Hepatocyte (in vitro differentiated cells): ENCODE measurements at regions not wholly inside any gene's neighbourhood (a gene's known extent, or its start where the extent isn't known, plus 50 kb on each side); places are given as distances from the start of the nearest gene placed in this dataset.

ENCODE experiments used
- DNase-seq: peaks from one replicate; pipeline ENCODE4 v3.0.0-alpha.2; 2016; ENCODE audit warnings: low spot score
- H2AFZ ChIP-seq: fragments of 200-600 bp; sonication (generic); 2 replicates; pipeline ENCODE4 v1.6.0; 2016; ENCODE audit warnings: antibody characterized with exemption, mild to moderate bottlenecking
- H3K27ac ChIP-seq: fragments of 200-600 bp; sonication (generic); 2 replicates; pipeline ENCODE4 v1.5.1; 2016; ENCODE audit warnings: mild to moderate bottlenecking
- H3K27me3 ChIP-seq: fragments of 200-600 bp; sonication (generic); 2 replicates; pipeline ENCODE4 v1.6.1; 2016
- H3K36me3 ChIP-seq: fragments of 200-600 bp; sonication (generic); replicated peaks from 2 replicates; pipeline ENCODE4 v1.5.1; 2016; ENCODE audit warnings: low read depth; ENCODE audit not compliant: insufficient read depth
- H3K4me1 ChIP-seq: fragments of 200-600 bp; sonication (generic); 2 replicates; pipeline ENCODE4 v1.5.1; 2016; ENCODE audit warnings: mild to moderate bottlenecking, moderate library complexity; ENCODE audit not compliant: insufficient read depth
- H3K4me2 ChIP-seq: fragments of 200-600 bp; sonication (generic); 2 replicates; pipeline ENCODE4 v1.6.0; 2016
- H3K4me3 ChIP-seq: fragments of 200-600 bp; sonication (generic); 2 replicates; pipeline ENCODE4 v1.5.1; 2016; ENCODE audit warnings: mild to moderate bottlenecking
- H3K79me2 ChIP-seq: fragments of 200-600 bp; sonication (generic); 2 replicates; pipeline ENCODE4 v1.6.0; 2017; ENCODE audit warnings: mild to moderate bottlenecking
- H3K9me2 ChIP-seq: fragments of 200-600 bp; sonication (generic); replicated peaks from 2 replicates; pipeline ENCODE4 v1.6.0; 2017; ENCODE audit warnings: mild to moderate bottlenecking; ENCODE audit not compliant: insufficient read depth
- H3K9me3 ChIP-seq: fragments of 200-600 bp; sonication (generic); 2 replicates; pipeline ENCODE4 v1.5.1; 2016; ENCODE audit warnings: low read depth, mild to moderate bottlenecking
- H4K20me1 ChIP-seq: fragments of 200-600 bp; sonication (generic); 2 replicates; pipeline ENCODE4 v1.6.0; 2016; ENCODE audit warnings: mild to moderate bottlenecking; ENCODE audit not compliant: insufficient read depth, poor library complexity, severe bottlenecking
- EZH2 ChIP-seq: fragments of 200-600 bp; sonication (generic); IDR thresholded peaks from 2 replicates; pipeline ENCODE4 v1.6.1; 2016; ENCODE audit warnings: antibody characterized with exemption, mild to moderate bottlenecking, borderline replicate concordance
- EZH2phosphoT487 ChIP-seq: fragments of 200-600 bp; sonication (generic); IDR thresholded peaks from one replicate; pipeline ENCODE4 v1.6.1; 2018; ENCODE audit warnings: antibody characterized with exemption, mild to moderate bottlenecking, low read depth, moderate library complexity; ENCODE audit not compliant: unreplicated experiment, severe bottlenecking
- WGBS: methylation state at CpG from one replicate; pipeline ENCODE4 v1.1.6; 2016; ENCODE audit warnings: low lambda C conversion rate; ENCODE audit errors: missing lambda C conversion rate; 5-methylcytosine and 5-hydroxymethylcytosine counted together
- TF ChIP-seq, protein P1 (sequence below): fragments of 200-600 bp; sonication (generic); IDR thresholded peaks from 2 replicates; pipeline ENCODE4 v1.5.1; 2016; ENCODE audit warnings: antibody characterized with exemption, mild to moderate bottlenecking; ENCODE audit not compliant: poor library complexity

DNA sequence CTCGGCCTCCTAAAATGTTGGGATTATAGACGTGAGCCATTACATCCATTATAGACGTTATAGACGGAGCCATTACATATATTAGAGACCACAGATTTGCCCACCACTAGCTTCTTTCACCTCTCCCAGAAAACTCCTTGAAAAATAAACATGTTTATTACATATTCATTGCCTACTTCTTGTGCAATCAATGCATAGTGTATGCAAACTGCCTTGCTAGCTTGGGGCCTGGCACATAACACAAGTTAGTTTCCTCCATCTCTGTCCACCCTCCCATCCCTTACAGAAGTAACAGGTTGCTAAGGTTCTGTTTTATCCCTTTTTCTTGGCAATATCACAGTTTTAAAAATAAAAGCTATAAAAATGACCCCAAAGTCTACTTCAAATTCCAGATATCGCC lies 66.4 kb upstream of the KRR1 start:
- Histone ChIP-seq H3K36me3 (no peaks in the 10 kb centered on the region), H3K4me2 (no peak overlapping the region), H3K79me2 (no peaks in the 10 kb centered on the region), H2AFZ (no peak overlapping the region), H3K27ac (no peak overlapping the region), H3K9me2 (no peaks in the 10 kb centered on the region), H3K27me3 (no peaks in the 10 kb centered on the region), H3K4me3 (no peak overlapping the region), H3K9me3 (no peaks in the 10 kb centered on the region), H3K4me1 (no peaks in the 10 kb centered on the region), H4K20me1 (no peaks in the 10 kb centered on the region)
- no peak for DNase-seq
- TF ChIP-seq, protein P1, sequence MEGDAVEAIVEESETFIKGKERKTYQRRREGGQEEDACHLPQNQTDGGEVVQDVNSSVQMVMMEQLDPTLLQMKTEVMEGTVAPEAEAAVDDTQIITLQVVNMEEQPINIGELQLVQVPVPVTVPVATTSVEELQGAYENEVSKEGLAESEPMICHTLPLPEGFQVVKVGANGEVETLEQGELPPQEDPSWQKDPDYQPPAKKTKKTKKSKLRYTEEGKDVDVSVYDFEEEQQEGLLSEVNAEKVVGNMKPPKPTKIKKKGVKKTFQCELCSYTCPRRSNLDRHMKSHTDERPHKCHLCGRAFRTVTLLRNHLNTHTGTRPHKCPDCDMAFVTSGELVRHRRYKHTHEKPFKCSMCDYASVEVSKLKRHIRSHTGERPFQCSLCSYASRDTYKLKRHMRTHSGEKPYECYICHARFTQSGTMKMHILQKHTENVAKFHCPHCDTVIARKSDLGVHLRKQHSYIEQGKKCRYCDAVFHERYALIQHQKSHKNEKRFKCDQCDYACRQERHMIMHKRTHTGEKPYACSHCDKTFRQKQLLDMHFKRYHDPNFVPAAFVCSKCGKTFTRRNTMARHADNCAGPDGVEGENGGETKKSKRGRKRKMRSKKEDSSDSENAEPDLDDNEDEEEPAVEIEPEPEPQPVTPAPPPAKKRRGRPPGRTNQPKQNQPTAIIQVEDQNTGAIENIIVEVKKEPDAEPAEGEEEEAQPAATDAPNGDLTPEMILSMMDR, result no peak
- TF ChIP-seq EZH2phosphoT487 (no peak), EZH2 (no peak)
- WGBS, result over 99% methylated on average over 5 of the region's 5 CpGs

DNA sequence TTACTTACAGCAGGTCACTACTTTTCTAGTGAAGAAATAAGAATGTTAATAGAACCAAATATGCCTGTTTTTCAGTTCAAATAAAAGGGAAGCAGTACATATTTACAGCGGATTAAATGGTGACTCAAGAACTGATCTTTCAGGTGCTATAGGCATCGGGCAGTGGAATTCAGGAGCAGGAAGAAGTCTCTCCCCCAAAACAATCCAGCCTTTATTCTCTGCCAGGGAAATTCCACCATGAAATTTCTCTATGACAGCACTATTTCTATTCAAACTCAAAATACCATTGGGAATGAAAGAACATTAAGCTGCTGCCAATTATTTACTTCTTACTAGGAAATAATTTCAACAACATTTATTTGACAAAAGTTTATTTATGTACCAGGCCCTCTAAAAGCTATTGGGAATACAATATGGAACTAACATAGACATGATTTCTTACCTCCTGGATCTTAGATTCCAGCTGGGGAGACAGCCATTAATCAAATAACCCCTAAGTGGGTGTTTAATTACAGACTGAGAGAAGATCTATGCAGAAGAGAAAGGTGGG lies 60.3 kb upstream of the KRR1 start:
- Histone ChIP-seq H3K4me3 (no peak overlapping the region), H4K20me1 (no peaks in the 10 kb centered on the region), H2AFZ (no peak overlapping the region), H3K27me3 (no peaks in the 10 kb centered on the region), H3K27ac (no peak overlapping the region), H3K9me3 (no peaks in the 10 kb centered on the region), H3K4me2 (no peak overlapping the region), H3K36me3 (no peaks in the 10 kb centered on the region), H3K9me2 (no peaks in the 10 kb centered on the region), H3K4me1 (no peaks in the 10 kb centered on the region), H3K79me2 (no peaks in the 10 kb centered on the region)
- 53% methylated on average over 2 of the region's 2 CpGs for WGBS
- TF ChIP-seq, protein P1, result no peak
- TF ChIP-seq EZH2 (no peak), EZH2phosphoT487 (no peak)
- DNase-seq, result no peak

DNA sequence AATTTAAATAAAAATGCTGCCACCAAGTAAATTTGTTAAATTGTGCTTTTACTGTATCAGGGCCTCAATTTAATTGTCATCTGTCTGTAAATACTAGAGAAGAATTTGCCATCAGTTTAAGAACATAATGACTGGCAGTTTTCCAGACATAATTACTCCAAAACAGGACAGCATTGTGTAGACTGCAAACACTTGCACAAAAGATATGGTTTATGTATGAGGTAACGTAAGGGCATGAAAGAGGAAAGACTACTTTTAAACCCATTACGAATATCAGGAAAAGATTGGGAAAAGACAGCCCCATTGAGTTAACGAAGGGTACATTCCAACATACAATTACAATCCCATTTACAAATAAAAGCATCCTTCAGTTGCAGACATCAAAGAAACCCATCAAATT lies 59.8 kb upstream of the KRR1 start:
- Histone ChIP-seq H3K27ac (no peak overlapping the region), H3K4me1 (no peaks in the 10 kb centered on the region), H3K9me3 (no peaks in the 10 kb centered on the region), H3K27me3 (no peaks in the 10 kb centered on the region), H3K9me2 (no peaks in the 10 kb centered on the region), H2AFZ (no peak overlapping the region), H3K4me3 (no peak overlapping the region), H4K20me1 (no peaks in the 10 kb centered on the region), H3K4me2 (no peak overlapping the region), H3K79me2 (no peaks in the 10 kb centered on the region), H3K36me3 (no peaks in the 10 kb centered on the region)
- no peak for DNase-seq
- no peak for TF ChIP-seq EZH2phosphoT487
- no peak for TF ChIP-seq EZH2
- TF ChIP-seq, protein P1, result no peak
- whole genome bisulfite sequencing, result 56% methylated on average over 3 of the region's 3 CpGs

DNA sequence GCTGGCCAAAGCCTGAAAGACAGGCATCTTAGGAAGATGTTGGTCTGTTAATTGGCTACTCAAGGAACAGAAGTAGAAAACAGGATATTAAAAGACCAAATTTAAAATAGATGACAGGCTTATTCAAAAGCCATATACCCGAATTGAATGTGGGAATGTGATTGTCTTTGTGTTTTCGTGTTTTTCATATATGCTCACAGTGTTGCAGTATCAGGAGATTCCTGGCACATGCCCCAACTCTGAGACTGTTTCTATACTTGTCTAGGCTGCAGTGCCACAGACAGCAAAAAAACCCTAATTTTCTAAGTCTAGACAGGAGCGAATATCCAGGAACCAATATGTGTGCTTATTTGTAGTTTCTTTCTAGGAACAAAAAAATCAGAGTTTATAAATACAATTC lies 57.4 kb upstream of the KRR1 start:
- H3K4me2 ChIP-seq, result no peak overlapping the region
- no peak overlapping the region for H2AFZ ChIP-seq
- no peaks in the 10 kb centered on the region for H3K4me1 ChIP-seq
- H3K79me2 ChIP-seq, result no peaks in the 10 kb centered on the region
- H4K20me1 ChIP-seq, result no peaks in the 10 kb centered on the region
- H3K36me3 ChIP-seq, result no peaks in the 10 kb centered on the region
- no peak overlapping the region for H3K27ac ChIP-seq
- DNase-seq, result no peak
- no peaks in the 10 kb centered on the region for H3K9me3 ChIP-seq
- H3K27me3 ChIP-seq, result no peaks in the 10 kb centered on the region
- no peaks in the 10 kb centered on the region for H3K9me2 ChIP-seq
- TF ChIP-seq EZH2phosphoT487, result no peak
- TF ChIP-seq EZH2, result no peak
- TF ChIP-seq, protein P1, result no peak
- 72% methylated on average over 3 of the region's 3 CpGs for WGBS
- no peak overlapping the region for H3K4me3 ChIP-seq
